WI38 (cell line): ENCODE measurements at regions not wholly inside any gene's neighbourhood (a gene's known extent, or its start where the extent isn't known, plus 50 kb on each side); places are given as distances from the start of the nearest gene placed in this dataset.
A peak's percentile ranks its signal among the peaks of the same experiment; 100 is the strongest.

Experiments used
- H3K4me3 ChIP-seq: 2 replicates; pipeline ENCODE4 v1.5.1; 2011; ENCODE audit warnings: low read depth, mild to moderate bottlenecking, control low read depth, low read length
- CTCF ChIP-seq: IDR thresholded peaks from 2 replicates; pipeline ENCODE4 v1.5.1; 2012; ENCODE audit warnings: low read depth, mild to moderate bottlenecking, control low read depth, low read length

- TF ChIP-seq CTCF = no peak
- H3K4me3 ChIP-seq = no peak overlapping the region
Measured at GRCh38 chr1:59139396-59139795, 157.5 kb upstream of the FGGY start.

GRCh38 chr1:59141267-59141863 is 155.5 kb upstream of the FGGY start:
- no peak for TF ChIP-seq CTCF
- H3K4me3 ChIP-seq = no peak overlapping the region

- TF ChIP-seq CTCF = no peak
- H3K4me3 ChIP-seq = no peak overlapping the region
Measured at GRCh38 chr1:59142311-59143132, 154.4 kb upstream of the FGGY start.

- H3K4me3 ChIP-seq = no peak overlapping the region
- TF ChIP-seq CTCF = no peak
Measured at GRCh38 chr1:59143133-59143487, 153.8 kb upstream of the FGGY start.

GRCh38 chr1:59143811-59144210 is 153.1 kb upstream of the FGGY start:
- H3K4me3 ChIP-seq = no peak overlapping the region
- no peak for TF ChIP-seq CTCF

GRCh38 chr1:59144959-59145358 is 151.9 kb upstream of the FGGY start:
- H3K4me3 ChIP-seq = no peak overlapping the region
- no peak for TF ChIP-seq CTCF

GRCh38 chr1:59146056-59146455 is 150.8 kb upstream of the FGGY start:
- TF ChIP-seq CTCF = no peak
- H3K4me3 ChIP-seq = peak overlapping the region; percentile 58
